ENCODE measurements at regions not wholly inside any gene's neighbourhood (a gene's known extent, or its start where the extent isn't known, plus 50 kb on each side); places are given as distances from the start of the nearest gene placed in this dataset.

DNA sequence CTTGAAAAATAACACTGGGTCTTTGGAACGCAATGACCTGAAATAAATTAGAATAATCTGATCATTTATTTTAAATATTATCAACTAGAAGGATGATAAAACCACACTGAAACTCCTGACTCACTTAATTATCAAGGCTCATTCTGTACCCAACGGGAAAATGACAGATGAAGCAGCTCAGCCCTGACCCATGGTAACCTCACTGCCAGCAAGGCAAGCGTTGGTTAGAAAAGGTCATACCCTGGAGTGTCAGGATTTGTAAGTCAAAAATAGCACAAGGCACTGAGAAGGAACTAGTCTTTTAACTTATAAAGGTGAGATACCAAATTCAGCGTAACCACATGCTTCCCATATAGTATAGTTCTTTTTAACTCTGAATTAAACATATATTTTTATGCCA, 277.5 kb downstream of the ETAA1 start:
- Histone ChIP-seq H3K27me3 (ENCODE audit: control insufficient read depth, insufficient read depth, low read length) (no peaks in the 10 kb centered on the region), H3K27ac (ENCODE audit: low read depth, low read length) (no peak overlapping the region), H3K4me3 (ENCODE audit: low read depth, low read length) (no peak overlapping the region), H3K9ac (ENCODE audit: low read depth, low read length) (no peak overlapping the region), H3K4me1 (ENCODE audit: control insufficient read depth, insufficient read depth, low read length) (no peaks in the 10 kb centered on the region), H3K9me3 (ENCODE audit: control insufficient read depth, insufficient read depth, low read length) (no peaks in the 10 kb centered on the region), H3K36me3 (ENCODE audit: control insufficient read depth, insufficient read depth, low read length) (no peaks in the 10 kb centered on the region)

DNA sequence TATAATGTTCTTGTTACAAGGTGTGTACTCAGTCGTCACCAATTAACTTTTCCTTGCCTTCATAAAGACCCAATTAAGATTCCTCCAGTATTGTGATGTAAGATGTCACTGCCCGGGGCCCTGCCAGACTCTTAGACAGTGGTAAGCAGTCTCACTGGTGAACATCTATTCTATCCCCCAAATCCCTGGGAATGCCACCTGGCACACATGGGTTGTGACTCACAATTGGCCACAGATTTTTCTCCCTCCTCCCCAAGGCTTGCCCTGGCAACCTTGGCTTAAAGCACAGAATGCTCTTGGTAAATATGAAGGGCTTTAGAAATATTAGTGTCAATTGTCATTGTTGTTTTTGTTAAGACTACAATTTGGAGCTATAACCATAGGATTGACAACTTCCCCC, 287.9 kb downstream of the ETAA1 start:
- no peaks in the 10 kb centered on the region for H3K9me3 ChIP-seq (ENCODE audit: control insufficient read depth, insufficient read depth, low read length)
- no peak overlapping the region for H3K27ac ChIP-seq (ENCODE audit: low read depth, low read length)
- no peak overlapping the region for H3K9ac ChIP-seq (ENCODE audit: low read depth, low read length)
- H3K27me3 ChIP-seq (ENCODE audit: control insufficient read depth, insufficient read depth, low read length), result no peaks in the 10 kb centered on the region
- no peak overlapping the region for H3K4me3 ChIP-seq (ENCODE audit: low read depth, low read length)
- H3K4me1 ChIP-seq (ENCODE audit: control insufficient read depth, insufficient read depth, low read length), result no peaks in the 10 kb centered on the region
- H3K36me3 ChIP-seq (ENCODE audit: control insufficient read depth, insufficient read depth, low read length), result no peaks in the 10 kb centered on the region

DNA sequence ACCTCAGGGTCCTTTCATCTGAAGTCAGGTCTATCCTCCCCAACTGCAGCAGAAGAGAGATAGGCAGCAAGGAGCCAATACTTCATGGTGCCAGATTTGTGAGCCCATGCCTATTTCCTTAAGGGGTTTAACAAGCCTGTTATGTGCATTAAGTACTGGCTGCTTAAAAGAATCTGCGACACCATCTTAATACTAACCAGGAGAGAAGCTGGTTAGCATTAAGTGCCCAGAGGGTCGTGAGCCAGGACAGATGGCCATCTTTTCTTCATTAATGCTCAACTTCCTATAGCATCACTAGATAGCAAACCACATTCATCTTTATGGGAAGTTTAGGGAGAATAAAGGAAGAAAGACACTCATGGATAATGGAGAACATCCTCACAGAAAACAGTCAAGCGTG, 289.1 kb downstream of the ETAA1 start:
- no peak overlapping the region for H3K9ac ChIP-seq (ENCODE audit: low read depth, low read length)
- no peak overlapping the region for H3K4me3 ChIP-seq (ENCODE audit: low read depth, low read length)
- H3K36me3 ChIP-seq (ENCODE audit: control insufficient read depth, insufficient read depth, low read length), result no peaks in the 10 kb centered on the region
- no peaks in the 10 kb centered on the region for H3K4me1 ChIP-seq (ENCODE audit: control insufficient read depth, insufficient read depth, low read length)
- no peaks in the 10 kb centered on the region for H3K27me3 ChIP-seq (ENCODE audit: control insufficient read depth, insufficient read depth, low read length)
- H3K9me3 ChIP-seq (ENCODE audit: control insufficient read depth, insufficient read depth, low read length), result no peaks in the 10 kb centered on the region
- H3K27ac ChIP-seq (ENCODE audit: low read depth, low read length), result no peak overlapping the region

DNA sequence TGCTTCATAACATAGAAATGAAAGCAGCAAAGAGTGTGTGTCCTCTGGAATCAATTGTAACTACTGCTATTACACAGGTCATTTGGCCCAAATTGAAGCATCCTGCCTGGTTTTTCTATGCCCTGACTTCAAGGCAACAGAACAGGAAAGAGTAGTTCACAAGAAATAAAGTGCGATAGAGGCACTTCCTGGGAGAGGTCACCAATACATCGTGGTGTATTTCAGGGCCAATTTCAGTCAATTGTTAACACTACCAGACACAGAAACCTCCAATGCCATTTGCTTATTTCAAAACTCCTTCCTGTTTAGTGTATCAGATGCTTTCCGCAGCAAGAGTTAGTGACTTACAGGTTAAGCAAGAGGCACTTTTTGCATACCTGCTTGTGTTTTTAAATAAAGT, 292.1 kb downstream of the ETAA1 start:
- Histone ChIP-seq H3K9me3 (ENCODE audit: control insufficient read depth, insufficient read depth, low read length) (no peaks in the 10 kb centered on the region), H3K4me3 (ENCODE audit: low read depth, low read length) (no peak overlapping the region), H3K36me3 (ENCODE audit: control insufficient read depth, insufficient read depth, low read length) (no peaks in the 10 kb centered on the region), H3K9ac (ENCODE audit: low read depth, low read length) (no peak overlapping the region), H3K27ac (ENCODE audit: low read depth, low read length) (no peak overlapping the region), H3K27me3 (ENCODE audit: control insufficient read depth, insufficient read depth, low read length) (no peaks in the 10 kb centered on the region), H3K4me1 (ENCODE audit: control insufficient read depth, insufficient read depth, low read length) (no peaks in the 10 kb centered on the region)

DNA sequence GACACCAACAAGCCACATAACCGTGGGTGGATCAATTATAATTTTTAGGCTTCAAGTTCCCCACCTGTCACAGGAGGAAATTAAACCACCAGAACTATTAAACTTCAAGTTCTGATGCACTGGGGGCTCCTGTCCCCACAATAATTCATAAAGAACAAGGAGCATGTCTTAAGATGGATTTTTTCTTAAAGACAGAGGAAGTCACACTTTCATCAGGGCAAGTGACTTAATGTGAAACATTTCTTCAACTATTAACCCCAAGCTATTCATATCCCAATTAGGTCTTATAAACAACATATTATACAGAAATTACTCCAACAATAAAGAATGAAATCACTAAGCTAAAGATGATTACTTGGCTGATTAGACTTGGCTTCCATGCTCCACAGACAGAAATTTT, 292.5 kb downstream of the ETAA1 start:
- H3K4me3 ChIP-seq (ENCODE audit: low read depth, low read length), result no peak overlapping the region
- H3K27ac ChIP-seq (ENCODE audit: low read depth, low read length), result no peak overlapping the region
- H3K27me3 ChIP-seq (ENCODE audit: control insufficient read depth, insufficient read depth, low read length), result no peaks in the 10 kb centered on the region
- H3K36me3 ChIP-seq (ENCODE audit: control insufficient read depth, insufficient read depth, low read length), result no peaks in the 10 kb centered on the region
- no peaks in the 10 kb centered on the region for H3K9me3 ChIP-seq (ENCODE audit: control insufficient read depth, insufficient read depth, low read length)
- H3K9ac ChIP-seq (ENCODE audit: low read depth, low read length), result no peak overlapping the region
- H3K4me1 ChIP-seq (ENCODE audit: control insufficient read depth, insufficient read depth, low read length), result no peaks in the 10 kb centered on the region

DNA sequence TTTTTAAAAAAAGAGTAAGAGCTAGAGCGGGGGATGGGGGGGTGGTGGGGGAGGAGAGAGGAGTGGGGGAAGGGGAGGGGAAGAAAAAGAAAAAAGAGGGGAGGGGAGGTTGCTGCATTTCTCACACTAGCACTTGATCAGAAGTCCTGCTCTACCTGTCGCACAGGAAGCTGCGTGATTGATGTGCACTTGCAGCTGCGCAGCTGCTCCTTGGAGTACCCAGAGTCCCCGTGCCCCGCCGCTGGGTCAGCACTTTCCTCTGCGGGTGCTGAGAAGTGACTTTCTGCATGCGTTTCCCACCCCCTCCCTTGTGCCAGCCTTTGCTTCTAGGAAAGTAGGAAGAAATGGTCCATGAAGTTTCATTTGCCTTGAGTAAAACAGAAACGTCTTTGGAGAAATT, 297.3 kb downstream of the ETAA1 start:
- Histone ChIP-seq H3K27ac (ENCODE audit: low read depth, low read length) (no peak overlapping the region), H3K36me3 (ENCODE audit: control insufficient read depth, insufficient read depth, low read length) (no peaks in the 10 kb centered on the region), H3K4me1 (ENCODE audit: control insufficient read depth, insufficient read depth, low read length) (peaks cover 9% of the 10 kb centered on the region; the same call in 1 of the 2 replicates), H3K27me3 (ENCODE audit: control insufficient read depth, insufficient read depth, low read length) (no peaks in the 10 kb centered on the region), H3K9me3 (ENCODE audit: control insufficient read depth, insufficient read depth, low read length) (no peaks in the 10 kb centered on the region), H3K4me3 (ENCODE audit: low read depth, low read length) (no peak overlapping the region), H3K9ac (ENCODE audit: low read depth, low read length) (no peak overlapping the region)

DNA sequence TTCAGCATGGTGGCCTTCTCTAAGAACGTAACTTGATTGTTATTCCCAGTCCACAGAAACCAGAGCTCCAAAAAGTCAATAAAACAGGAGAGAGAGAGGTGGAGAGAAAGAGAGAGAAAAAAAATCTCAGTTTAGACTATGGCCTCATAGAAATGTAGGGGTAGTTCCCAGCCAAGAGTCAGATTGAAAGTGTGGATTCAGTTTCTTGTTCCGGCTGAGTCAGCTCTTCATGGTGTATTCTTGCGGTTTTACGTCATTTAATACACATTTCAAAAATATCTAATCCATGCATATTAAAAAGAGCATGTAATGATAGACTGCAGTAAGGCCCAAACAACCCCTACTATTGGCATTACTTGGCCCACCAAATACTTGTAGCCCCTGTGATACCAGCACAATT, 303.9 kb downstream of the ETAA1 start:
- Histone ChIP-seq H3K9me3 (ENCODE audit: control insufficient read depth, insufficient read depth, low read length) (no peaks in the 10 kb centered on the region), H3K36me3 (ENCODE audit: control insufficient read depth, insufficient read depth, low read length) (no peaks in the 10 kb centered on the region), H3K4me3 (ENCODE audit: low read depth, low read length) (no peak overlapping the region), H3K27ac (ENCODE audit: low read depth, low read length) (no peak overlapping the region), H3K9ac (ENCODE audit: low read depth, low read length) (no peak overlapping the region), H3K27me3 (ENCODE audit: control insufficient read depth, insufficient read depth, low read length) (no peaks in the 10 kb centered on the region), H3K4me1 (ENCODE audit: control insufficient read depth, insufficient read depth, low read length) (peaks cover 7% of the 10 kb centered on the region; the same call in 1 of the 2 replicates)

DNA sequence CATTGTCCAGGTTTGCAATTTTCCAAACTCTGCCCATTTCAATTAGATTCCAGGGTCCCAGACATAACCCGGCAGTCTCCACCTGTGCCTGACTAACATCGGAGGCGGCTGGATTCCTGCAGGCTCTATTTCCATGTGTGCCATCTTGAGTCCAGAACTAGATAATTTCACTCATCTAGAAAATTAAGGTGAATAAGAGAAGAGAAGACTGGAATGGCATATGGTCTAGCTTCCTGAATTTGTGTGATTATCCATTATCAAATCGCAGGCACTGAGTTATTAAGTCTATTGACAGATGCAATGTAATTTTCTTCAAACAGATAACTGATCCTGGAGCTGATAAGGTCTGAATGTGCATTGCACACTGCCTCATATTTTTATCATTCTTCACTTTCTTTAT, 305.2 kb downstream of the ETAA1 start:
- H3K4me1 ChIP-seq (ENCODE audit: control insufficient read depth, insufficient read depth, low read length), result no peaks in the 10 kb centered on the region
- no peak overlapping the region for H3K4me3 ChIP-seq (ENCODE audit: low read depth, low read length)
- no peak overlapping the region for H3K9ac ChIP-seq (ENCODE audit: low read depth, low read length)
- no peaks in the 10 kb centered on the region for H3K27me3 ChIP-seq (ENCODE audit: control insufficient read depth, insufficient read depth, low read length)
- no peaks in the 10 kb centered on the region for H3K9me3 ChIP-seq (ENCODE audit: control insufficient read depth, insufficient read depth, low read length)
- H3K27ac ChIP-seq (ENCODE audit: low read depth, low read length), result no peak overlapping the region
- no peaks in the 10 kb centered on the region for H3K36me3 ChIP-seq (ENCODE audit: control insufficient read depth, insufficient read depth, low read length)

DNA sequence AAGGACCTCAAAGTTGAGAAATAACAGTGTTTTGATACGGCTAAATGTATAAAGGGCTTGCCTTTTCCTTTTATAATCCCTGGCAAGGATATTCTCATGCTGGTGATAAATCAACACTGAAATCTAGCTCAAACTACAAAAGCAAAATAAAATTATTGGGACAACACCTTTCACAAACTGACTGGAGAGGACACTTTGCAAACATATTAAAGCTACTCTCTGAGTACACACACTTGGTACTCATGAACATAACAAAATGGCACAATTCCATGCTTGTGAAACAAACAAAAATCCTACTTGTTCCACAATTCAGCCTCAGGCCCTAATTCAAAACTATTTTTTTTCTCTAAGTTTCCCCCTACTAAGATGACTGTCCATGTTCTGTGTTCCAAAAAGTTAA, 305.8 kb downstream of the ETAA1 start:
- H3K27ac ChIP-seq (ENCODE audit: low read depth, low read length), result no peak overlapping the region
- no peaks in the 10 kb centered on the region for H3K9me3 ChIP-seq (ENCODE audit: control insufficient read depth, insufficient read depth, low read length)
- H3K4me3 ChIP-seq (ENCODE audit: low read depth, low read length), result no peak overlapping the region
- no peaks in the 10 kb centered on the region for H3K36me3 ChIP-seq (ENCODE audit: control insufficient read depth, insufficient read depth, low read length)
- H3K27me3 ChIP-seq (ENCODE audit: control insufficient read depth, insufficient read depth, low read length), result no peaks in the 10 kb centered on the region
- H3K9ac ChIP-seq (ENCODE audit: low read depth, low read length), result no peak overlapping the region
- no peaks in the 10 kb centered on the region for H3K4me1 ChIP-seq (ENCODE audit: control insufficient read depth, insufficient read depth, low read length)

DNA sequence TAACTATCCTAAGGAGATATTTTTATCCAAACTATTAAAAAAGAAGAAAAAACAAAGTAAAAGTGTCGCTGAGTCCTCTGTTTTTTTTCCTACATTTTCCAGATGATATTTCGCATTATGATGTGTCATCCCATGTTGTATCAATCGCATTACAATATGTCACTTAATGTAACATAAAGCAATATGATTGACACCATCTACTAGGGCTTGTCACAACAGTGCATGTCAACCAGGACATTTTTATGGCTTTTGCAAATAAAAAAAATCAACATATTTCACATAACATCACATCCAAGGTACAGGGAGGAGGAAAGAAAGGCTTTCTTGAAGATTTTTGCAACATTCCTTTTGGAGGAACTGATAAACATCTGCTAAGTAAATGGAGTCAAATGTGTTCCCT, 308.9 kb downstream of the ETAA1 start:
- H3K4me1 ChIP-seq (ENCODE audit: control insufficient read depth, insufficient read depth, low read length), result no peaks in the 10 kb centered on the region
- H3K9me3 ChIP-seq (ENCODE audit: control insufficient read depth, insufficient read depth, low read length), result no peaks in the 10 kb centered on the region
- no peaks in the 10 kb centered on the region for H3K36me3 ChIP-seq (ENCODE audit: control insufficient read depth, insufficient read depth, low read length)
- H3K9ac ChIP-seq (ENCODE audit: low read depth, low read length), result no peak overlapping the region
- H3K4me3 ChIP-seq (ENCODE audit: low read depth, low read length), result no peak overlapping the region
- no peaks in the 10 kb centered on the region for H3K27me3 ChIP-seq (ENCODE audit: control insufficient read depth, insufficient read depth, low read length)
- H3K27ac ChIP-seq (ENCODE audit: low read depth, low read length), result no peak overlapping the region

DNA sequence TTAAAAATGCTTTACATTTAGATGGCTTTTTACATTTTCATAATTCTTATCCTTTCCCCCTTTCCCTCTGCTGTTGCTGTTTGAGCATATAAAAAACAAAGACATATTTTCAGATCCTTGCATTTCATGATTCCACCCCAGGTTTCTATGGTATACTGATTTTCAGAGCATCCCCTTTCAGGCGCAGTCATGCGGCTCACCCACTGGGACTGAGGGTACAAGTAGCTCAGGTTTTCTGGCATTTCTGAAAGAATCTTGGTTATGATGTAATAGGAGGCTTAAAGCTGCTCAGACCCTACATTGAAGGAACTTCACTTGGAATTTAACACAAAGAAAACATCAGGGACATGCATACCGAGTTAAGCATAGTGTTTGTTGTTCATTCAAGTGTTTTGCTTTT, 310.8 kb downstream of the ETAA1 start:
- Histone ChIP-seq H3K27ac (ENCODE audit: low read depth, low read length) (no peak overlapping the region), H3K4me3 (ENCODE audit: low read depth, low read length) (no peak overlapping the region), H3K36me3 (ENCODE audit: control insufficient read depth, insufficient read depth, low read length) (no peaks in the 10 kb centered on the region), H3K9ac (ENCODE audit: low read depth, low read length) (no peak overlapping the region), H3K27me3 (ENCODE audit: control insufficient read depth, insufficient read depth, low read length) (no peaks in the 10 kb centered on the region), H3K4me1 (ENCODE audit: control insufficient read depth, insufficient read depth, low read length) (no peaks in the 10 kb centered on the region), H3K9me3 (ENCODE audit: control insufficient read depth, insufficient read depth, low read length) (no peaks in the 10 kb centered on the region)

DNA sequence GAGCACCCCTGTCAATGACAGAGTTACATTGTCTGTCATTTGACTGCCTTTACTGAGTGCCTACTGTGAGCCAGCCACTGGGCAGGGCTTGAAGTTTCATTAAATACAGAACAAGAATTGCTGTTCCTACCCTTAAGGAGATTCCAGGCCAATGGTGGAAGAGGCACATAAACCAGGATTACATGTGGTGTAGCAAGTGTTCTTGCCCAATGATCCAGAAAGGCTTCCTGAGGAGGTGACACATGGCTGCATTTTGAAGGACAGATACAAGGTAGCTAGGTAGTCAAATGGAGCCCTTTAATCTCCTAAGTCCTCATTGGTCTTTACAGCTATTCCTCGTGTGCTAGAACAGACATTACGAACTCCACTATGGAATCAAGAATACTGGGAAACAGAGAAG, 312.7 kb downstream of the ETAA1 start:
- Histone ChIP-seq H3K36me3 (ENCODE audit: control insufficient read depth, insufficient read depth, low read length) (no peaks in the 10 kb centered on the region), H3K9ac (ENCODE audit: low read depth, low read length) (no peak overlapping the region), H3K27me3 (ENCODE audit: control insufficient read depth, insufficient read depth, low read length) (no peaks in the 10 kb centered on the region), H3K27ac (ENCODE audit: low read depth, low read length) (no peak overlapping the region), H3K4me1 (ENCODE audit: control insufficient read depth, insufficient read depth, low read length) (no peaks in the 10 kb centered on the region), H3K4me3 (ENCODE audit: low read depth, low read length) (no peak overlapping the region), H3K9me3 (ENCODE audit: control insufficient read depth, insufficient read depth, low read length) (no peaks in the 10 kb centered on the region)
